ENCODE measurements at regions not wholly inside any gene's neighbourhood (a gene's known extent, or its start where the extent isn't known, plus 50 kb on each side); places are given as distances from the start of the nearest gene placed in this dataset.

GRCh38 chr2:160996584-160996983, 163.6 kb upstream of the TANK start:
- Histone ChIP-seq H3K9ac (ENCODE audit: control insufficient read depth, extremely low read depth, insufficient read depth, low read length) (no peak overlapping the region), H3K9me1 (ENCODE audit: control insufficient read depth, extremely low read depth, insufficient read depth, low read length) (no peaks in the 10 kb centered on the region), H3K4me2 (ENCODE audit: control insufficient read depth, extremely low read depth, insufficient read depth, low read depth, low read length) (no peak overlapping the region), H3K4me3 (ENCODE audit: control insufficient read depth in 2 of 3, extremely low read depth in 1 of 3, insufficient read depth in 2 of 3, low read depth in 1 of 3, low read length in 3 of 3) (no peak overlapping the region), H3K79me2 (ENCODE audit: control insufficient read depth, insufficient read depth, low read length) (no peaks in the 10 kb centered on the region), H3K9me3 (ENCODE audit: control insufficient read depth, low read depth, low read length) (no peaks in the 10 kb centered on the region), H3K27ac (ENCODE audit: control insufficient read depth, insufficient read depth, low read length) (no peak overlapping the region), H3K36me3 (ENCODE audit: control insufficient read depth in 2 of 2, extremely low read depth in 1 of 2, insufficient read depth in 2 of 2, low read length in 2 of 2) (no peaks in the 10 kb centered on the region), H3K4me1 (ENCODE audit: control insufficient read depth, extremely low read depth, insufficient read depth, low read length) (peaks cover 3% of the 10 kb centered on the region), H3K27me3 (ENCODE audit: control insufficient read depth, extremely low read depth, insufficient read depth, low read length) (no peaks in the 10 kb centered on the region), H4K20me1 (ENCODE audit: control insufficient read depth, extremely low read depth, insufficient read depth, low read length) (no peaks in the 10 kb centered on the region), H2AFZ (ENCODE audit: control insufficient read depth, low read length) (no peak overlapping the region)
- no peak for DNase-seq (ENCODE audit: low read depth, low spot score)
- TF ChIP-seq CTCF (optimal IDR thresholded peaks at IDR 0.05 in 1 of 3, IDR thresholded peaks at IDR 0.05 in 1 of 3, conservative IDR thresholded peaks at IDR 0.05 in 1 of 3; ENCODE audit: extremely low read depth in 1 of 3, insufficient read depth in 2 of 3, low read length in 3 of 3) (no peak), EZH2 (IDR thresholded peaks at IDR 0.05; ENCODE audit: low read length) (no peak)
- FAIRE-seq, result no peak
- dilution Hi-C loops (cut with MboI; ENCODE audit: extremely low pct_ligation_motif_present, low sequenced_read_pairs), result no loop called here

- H3K4me2 ChIP-seq (ENCODE audit: control insufficient read depth, extremely low read depth, insufficient read depth, low read depth, low read length), result peak overlapping the region; percentile 6
- no peaks in the 10 kb centered on the region for H3K27me3 ChIP-seq (ENCODE audit: control insufficient read depth, extremely low read depth, insufficient read depth, low read length)
- no peaks in the 10 kb centered on the region for H3K9me1 ChIP-seq (ENCODE audit: control insufficient read depth, extremely low read depth, insufficient read depth, low read length)
- H3K9ac ChIP-seq (ENCODE audit: control insufficient read depth, extremely low read depth, insufficient read depth, low read length), result no peak overlapping the region
- H3K79me2 ChIP-seq (ENCODE audit: control insufficient read depth, insufficient read depth, low read length), result no peaks in the 10 kb centered on the region
- H3K4me1 ChIP-seq (ENCODE audit: control insufficient read depth, extremely low read depth, insufficient read depth, low read length), result no peaks in the 10 kb centered on the region
- no peak overlapping the region for H3K27ac ChIP-seq (ENCODE audit: control insufficient read depth, insufficient read depth, low read length)
- DNase-seq (ENCODE audit: low read depth, low spot score) (no peak), FAIRE-seq (no peak)
- H3K36me3 ChIP-seq (ENCODE audit: control insufficient read depth in 2 of 2, extremely low read depth in 1 of 2, insufficient read depth in 2 of 2, low read length in 2 of 2), result no peaks in the 10 kb centered on the region
- TF ChIP-seq CTCF (optimal IDR thresholded peaks at IDR 0.05 in 1 of 3, IDR thresholded peaks at IDR 0.05 in 1 of 3, conservative IDR thresholded peaks at IDR 0.05 in 1 of 3; ENCODE audit: extremely low read depth in 1 of 3, insufficient read depth in 2 of 3, low read length in 3 of 3) (peak in 2 of 3 experiments; percentile 32 to 42), EZH2 (IDR thresholded peaks at IDR 0.05; ENCODE audit: low read length) (no peak)
- dilution Hi-C loops (cut with MboI; ENCODE audit: extremely low pct_ligation_motif_present, low sequenced_read_pairs), result no loop called here
- no peak overlapping the region for H3K4me3 ChIP-seq (ENCODE audit: control insufficient read depth in 2 of 3, extremely low read depth in 1 of 3, insufficient read depth in 2 of 3, low read depth in 1 of 3, low read length in 3 of 3)
- no peaks in the 10 kb centered on the region for H4K20me1 ChIP-seq (ENCODE audit: control insufficient read depth, extremely low read depth, insufficient read depth, low read length)
- H3K9me3 ChIP-seq (ENCODE audit: control insufficient read depth, low read depth, low read length), result no peaks in the 10 kb centered on the region
- no peak overlapping the region for H2AFZ ChIP-seq (ENCODE audit: control insufficient read depth, low read length)
Measured at GRCh38 chr2:161004379-161004778, 155.8 kb upstream of the TANK start.

Measured in keratinocyte (primary cell).